ENCODE measurements at regions not wholly inside any gene's neighbourhood (a gene's known extent, or its start where the extent isn't known, plus 50 kb on each side); places are given as distances from the start of the nearest gene placed in this dataset.
A peak's percentile ranks its signal among the peaks of the same experiment; 100 is the strongest.

DNA sequence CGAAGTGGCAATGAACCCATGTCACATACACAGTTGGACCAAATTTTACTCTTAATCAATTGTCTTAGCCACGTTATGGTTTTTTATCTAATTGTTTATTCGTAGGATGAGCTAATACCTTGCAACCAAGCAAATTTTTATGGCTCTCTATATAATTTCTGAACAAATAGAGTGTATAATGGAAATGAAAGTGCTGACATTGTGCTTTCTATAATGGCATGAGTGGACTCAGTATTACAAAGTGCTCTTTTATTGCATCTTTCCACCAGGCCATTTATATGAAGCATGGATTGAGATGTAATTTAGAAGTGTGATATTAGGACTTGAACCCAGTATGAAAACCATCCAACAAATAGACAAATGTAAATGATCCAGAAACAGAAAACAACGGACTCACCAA is 1096.0 kb downstream of the DTWD2 start:
- peaks cover 5% of the 10 kb centered on the region for H3K4me1 ChIP-seq
- H3K9me3 ChIP-seq: no peaks in the 10 kb centered on the region
- H3K36me3 ChIP-seq: no peaks in the 10 kb centered on the region
- H3K27ac ChIP-seq: no peak overlapping the region
- 93% methylated on average over 4 of the region's 4 CpGs for WGBS
- TF ChIP-seq POLR2A (IDR thresholded peaks at IDR 0.05) (no peak), EP300 (IDR thresholded peaks at IDR 0.05) (no peak), POLR2AphosphoS5 (IDR thresholded peaks at IDR 0.05) (no peak)
- TF ChIP-seq, protein P1, sequence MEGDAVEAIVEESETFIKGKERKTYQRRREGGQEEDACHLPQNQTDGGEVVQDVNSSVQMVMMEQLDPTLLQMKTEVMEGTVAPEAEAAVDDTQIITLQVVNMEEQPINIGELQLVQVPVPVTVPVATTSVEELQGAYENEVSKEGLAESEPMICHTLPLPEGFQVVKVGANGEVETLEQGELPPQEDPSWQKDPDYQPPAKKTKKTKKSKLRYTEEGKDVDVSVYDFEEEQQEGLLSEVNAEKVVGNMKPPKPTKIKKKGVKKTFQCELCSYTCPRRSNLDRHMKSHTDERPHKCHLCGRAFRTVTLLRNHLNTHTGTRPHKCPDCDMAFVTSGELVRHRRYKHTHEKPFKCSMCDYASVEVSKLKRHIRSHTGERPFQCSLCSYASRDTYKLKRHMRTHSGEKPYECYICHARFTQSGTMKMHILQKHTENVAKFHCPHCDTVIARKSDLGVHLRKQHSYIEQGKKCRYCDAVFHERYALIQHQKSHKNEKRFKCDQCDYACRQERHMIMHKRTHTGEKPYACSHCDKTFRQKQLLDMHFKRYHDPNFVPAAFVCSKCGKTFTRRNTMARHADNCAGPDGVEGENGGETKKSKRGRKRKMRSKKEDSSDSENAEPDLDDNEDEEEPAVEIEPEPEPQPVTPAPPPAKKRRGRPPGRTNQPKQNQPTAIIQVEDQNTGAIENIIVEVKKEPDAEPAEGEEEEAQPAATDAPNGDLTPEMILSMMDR (IDR thresholded peaks at IDR 0.05): no peak
- H3K27me3 ChIP-seq: no peaks in the 10 kb centered on the region
- no peak for DNase-seq (ENCODE audit: low spot score in 2 of 2)
- no peak overlapping the region for H3K4me3 ChIP-seq

DNA sequence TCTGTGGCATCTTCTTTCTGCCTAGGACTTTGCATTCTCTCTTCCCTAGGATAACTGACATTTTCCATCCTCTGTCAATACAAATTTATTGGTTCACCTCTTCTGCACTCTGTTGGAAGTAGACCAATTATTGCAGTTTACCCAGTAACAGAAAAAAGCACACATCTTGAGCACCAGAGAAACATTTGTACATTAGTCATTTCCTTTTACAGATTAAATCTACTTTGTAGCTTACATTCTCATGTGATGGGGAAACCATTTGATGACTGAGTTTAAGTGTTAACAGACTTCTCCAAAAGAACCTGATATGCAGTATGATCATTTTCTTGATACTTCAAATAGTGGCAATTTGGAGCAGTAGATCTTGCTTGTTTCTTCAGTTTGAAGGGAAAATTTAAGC is 1098.8 kb downstream of the DTWD2 start:
- no peak overlapping the region for H3K27ac ChIP-seq
- H3K9me3 ChIP-seq: no peaks in the 10 kb centered on the region
- H3K27me3 ChIP-seq: no peaks in the 10 kb centered on the region
- TF ChIP-seq POLR2AphosphoS5 (IDR thresholded peaks at IDR 0.05): no peak
- TF ChIP-seq, protein P1 (IDR thresholded peaks at IDR 0.05): no peak
- TF ChIP-seq EP300 (IDR thresholded peaks at IDR 0.05): no peak
- no peak for TF ChIP-seq POLR2A (IDR thresholded peaks at IDR 0.05)
- peaks cover 5% of the 10 kb centered on the region for H3K4me1 ChIP-seq
- H3K4me3 ChIP-seq: no peak overlapping the region
- no peaks in the 10 kb centered on the region for H3K36me3 ChIP-seq
- no peak for DNase-seq (ENCODE audit: low spot score in 2 of 2)

DNA sequence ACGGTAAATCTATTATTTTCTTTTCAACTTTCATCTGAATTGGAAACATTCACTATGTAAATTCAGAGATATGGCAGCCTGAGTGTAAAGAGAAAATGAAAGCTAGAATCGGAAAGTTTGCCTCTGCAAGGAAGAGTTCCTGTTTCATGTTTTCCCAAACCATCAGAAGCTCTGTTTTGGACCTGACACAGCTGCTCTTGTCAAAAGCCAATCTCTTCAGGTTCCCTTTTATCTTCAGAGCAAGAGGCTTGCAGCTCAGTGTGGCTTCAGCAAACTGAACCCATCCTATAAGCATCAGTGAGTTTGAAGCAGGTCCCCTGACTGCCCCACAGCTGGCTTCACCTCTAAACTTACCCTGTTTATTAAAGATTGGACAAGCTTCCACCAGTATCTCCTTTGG is 1099.7 kb downstream of the DTWD2 start:
- 48% methylated on average over 2 of the region's 2 CpGs for WGBS

DNA sequence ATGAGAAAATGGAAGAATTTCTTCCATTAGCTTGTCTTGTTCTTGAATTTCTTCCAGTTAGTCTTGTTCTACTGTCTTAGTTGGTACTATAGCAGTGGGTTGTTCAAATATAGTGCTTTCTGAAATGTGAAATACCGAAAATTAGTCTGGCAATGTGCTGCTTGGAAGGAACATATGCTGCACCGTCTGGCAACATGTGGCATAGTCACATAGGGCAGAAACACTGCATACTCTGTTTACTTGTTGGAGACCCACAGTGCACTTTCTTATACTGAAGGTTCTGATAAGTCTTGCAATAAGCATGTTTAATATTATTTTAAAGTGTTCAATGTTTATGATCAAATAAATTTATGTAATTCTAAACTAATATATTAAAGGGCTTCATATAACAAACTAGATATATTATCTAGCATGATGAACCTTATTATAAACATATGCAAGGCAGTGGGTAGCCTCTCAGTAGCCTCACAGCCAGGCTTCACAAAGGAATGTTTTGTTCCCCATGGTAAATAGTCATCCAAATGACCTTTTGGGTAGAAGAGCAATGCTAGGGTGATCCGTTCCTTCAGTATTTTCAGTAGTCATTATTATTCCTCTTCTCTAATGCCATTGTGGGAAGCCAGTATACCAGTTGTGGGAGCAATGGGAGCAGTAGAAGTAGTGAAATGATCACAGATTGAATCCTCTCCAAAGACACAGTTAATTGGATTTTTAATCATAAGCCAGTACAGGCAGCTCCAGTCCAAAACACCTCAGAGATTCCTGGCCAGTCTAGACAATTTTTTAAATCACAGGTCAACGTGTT is 1106.7 kb downstream of the DTWD2 start:
- no peak for DNase-seq (ENCODE audit: low spot score in 2 of 2)
- Histone ChIP-seq H3K4me3 (no peak overlapping the region), H3K36me3 (no peaks in the 10 kb centered on the region), H3K27ac (no peak overlapping the region), H3K9me3 (no peaks in the 10 kb centered on the region), H3K4me1 (no peaks in the 10 kb centered on the region), H3K27me3 (no peaks in the 10 kb centered on the region)
- 72% methylated on average over 4 of the region's 4 CpGs for WGBS
- TF ChIP-seq EP300 (IDR thresholded peaks at IDR 0.05) (no peak), POLR2AphosphoS5 (IDR thresholded peaks at IDR 0.05) (no peak), POLR2A (IDR thresholded peaks at IDR 0.05) (no peak)
- TF ChIP-seq, protein P1 (IDR thresholded peaks at IDR 0.05): no peak

More for the DNA sequence above, 1099.7 kb downstream of the DTWD2 start:
- Histone ChIP-seq H3K4me3 (peak overlapping the region; percentile 3), H3K27ac (no peak overlapping the region), H3K36me3 (no peaks in the 10 kb centered on the region), H3K9me3 (no peaks in the 10 kb centered on the region), H3K4me1 (peaks cover 5% of the 10 kb centered on the region), H3K27me3 (no peaks in the 10 kb centered on the region)
- TF ChIP-seq, protein P1 (IDR thresholded peaks at IDR 0.05): no peak
- TF ChIP-seq POLR2A (IDR thresholded peaks at IDR 0.05) (no peak), POLR2AphosphoS5 (IDR thresholded peaks at IDR 0.05) (no peak), EP300 (IDR thresholded peaks at IDR 0.05) (no peak)
- DNase-seq (ENCODE audit: low spot score in 2 of 2): no peak

DNA sequence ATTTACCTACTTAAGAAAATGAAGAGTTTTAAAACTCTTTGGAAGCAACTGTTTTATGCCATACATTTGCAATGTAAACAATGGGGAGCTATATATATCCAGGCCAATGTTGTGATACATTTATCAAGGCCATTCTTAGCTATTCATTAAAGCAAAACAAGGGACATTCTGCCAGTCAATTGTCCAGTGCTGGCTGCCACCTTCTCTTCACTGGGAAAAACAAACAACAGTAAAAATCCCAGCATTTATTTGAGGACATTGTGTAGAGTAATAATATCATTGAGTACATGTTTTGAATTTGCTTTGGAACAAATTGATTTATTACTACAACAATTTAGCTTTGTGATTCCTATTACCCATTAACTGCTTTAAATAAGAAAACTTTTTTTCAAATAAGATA is 1107.4 kb downstream of the DTWD2 start:
- H3K9me3 ChIP-seq: no peaks in the 10 kb centered on the region
- H3K4me3 ChIP-seq: no peak overlapping the region
- H3K27ac ChIP-seq: no peak overlapping the region
- no peak for DNase-seq (ENCODE audit: low spot score in 2 of 2)
- TF ChIP-seq POLR2AphosphoS5 (IDR thresholded peaks at IDR 0.05): no peak
- no peak for TF ChIP-seq EP300 (IDR thresholded peaks at IDR 0.05)
- no peak for TF ChIP-seq POLR2A (IDR thresholded peaks at IDR 0.05)
- TF ChIP-seq, protein P1 (IDR thresholded peaks at IDR 0.05): no peak
- H3K36me3 ChIP-seq: no peaks in the 10 kb centered on the region
- no peaks in the 10 kb centered on the region for H3K27me3 ChIP-seq
- no peaks in the 10 kb centered on the region for H3K4me1 ChIP-seq
